HS-5 (cell line): ENCODE measurements at regions not wholly inside any gene's neighbourhood (a gene's known extent, or its start where the extent isn't known, plus 50 kb on each side); places are given as distances from the start of the nearest gene placed in this dataset.

Experiments used
- DNase-seq: peaks from one replicate; pipeline ENCODE4 v3.0.0-alpha.2; 2012; ENCODE audit warnings: low read depth

DNA sequence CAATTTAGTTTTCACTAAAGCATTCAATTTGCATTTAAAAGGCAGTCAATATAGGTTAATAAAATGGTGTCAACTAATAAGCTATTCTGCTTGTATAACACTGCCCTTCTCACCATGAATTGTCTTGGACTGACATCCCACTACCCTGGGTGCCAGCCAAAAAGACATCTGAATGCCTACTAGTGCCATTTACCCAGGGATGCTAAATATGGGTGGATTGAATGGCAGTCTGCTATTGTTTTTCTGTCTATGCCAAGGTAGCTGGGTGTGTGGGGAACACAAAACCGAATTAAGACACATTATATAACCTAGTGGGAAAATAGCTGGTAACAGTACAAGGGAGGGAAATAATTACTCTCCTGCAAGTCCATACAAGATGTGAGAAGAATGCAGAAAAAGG, 240.0 kb upstream of the CFAP20DC start:
- DNase-seq, result no peak

DNA sequence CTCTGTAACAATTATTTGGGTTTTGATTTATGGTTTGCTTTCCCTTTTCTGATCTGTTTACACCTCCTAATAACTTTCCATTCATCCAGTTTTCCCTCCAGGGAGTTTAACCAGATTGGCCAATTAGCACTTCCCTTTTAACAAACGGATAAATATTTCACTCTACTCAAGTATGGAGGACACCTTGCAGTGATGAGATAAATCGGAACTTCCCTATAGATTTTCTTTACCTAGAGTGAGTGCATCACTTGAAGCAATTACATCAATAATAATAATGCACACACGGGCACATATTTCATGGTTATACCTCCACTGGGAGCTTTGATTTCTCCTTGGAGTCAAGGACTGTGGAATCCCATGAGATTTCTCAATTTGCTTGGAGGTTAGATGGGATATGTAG, 239.1 kb upstream of the CFAP20DC start:
- DNase-seq, result no peak

DNA sequence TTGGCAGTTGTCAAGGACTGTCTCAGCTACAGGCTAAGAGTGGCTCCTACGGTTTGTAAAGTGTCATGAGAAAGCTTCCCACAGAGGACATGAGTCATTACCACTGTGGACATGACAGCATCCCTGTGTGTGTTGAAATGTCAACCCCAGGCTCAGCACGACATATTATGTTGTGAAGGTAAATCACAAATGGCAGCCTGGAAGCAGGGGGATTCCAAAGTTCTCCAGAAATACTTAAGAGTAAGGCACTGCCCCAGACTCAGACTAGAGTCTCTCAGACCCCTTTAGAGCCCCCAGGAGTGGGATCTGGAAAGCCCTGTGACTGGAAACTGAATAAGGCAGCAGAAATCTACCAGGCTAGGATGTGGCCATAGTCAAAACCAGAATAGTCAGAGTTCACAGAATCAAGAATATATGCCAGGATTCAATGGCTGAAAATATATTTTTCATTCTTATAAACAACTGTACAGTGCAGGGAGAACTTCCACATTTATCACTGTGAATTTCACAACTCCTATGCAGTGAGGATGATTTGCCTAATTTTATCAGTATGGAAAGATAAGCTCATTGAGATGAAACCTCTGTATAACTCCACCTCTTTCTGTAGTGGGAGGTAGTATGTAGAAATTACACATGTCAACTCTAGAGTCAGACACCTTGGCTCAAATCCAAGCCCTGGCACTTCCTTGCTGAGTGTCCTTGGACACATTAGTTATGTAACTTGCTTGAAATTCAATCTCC, 237.1 kb upstream of the CFAP20DC start:
- DNase-seq, result no peak

DNA sequence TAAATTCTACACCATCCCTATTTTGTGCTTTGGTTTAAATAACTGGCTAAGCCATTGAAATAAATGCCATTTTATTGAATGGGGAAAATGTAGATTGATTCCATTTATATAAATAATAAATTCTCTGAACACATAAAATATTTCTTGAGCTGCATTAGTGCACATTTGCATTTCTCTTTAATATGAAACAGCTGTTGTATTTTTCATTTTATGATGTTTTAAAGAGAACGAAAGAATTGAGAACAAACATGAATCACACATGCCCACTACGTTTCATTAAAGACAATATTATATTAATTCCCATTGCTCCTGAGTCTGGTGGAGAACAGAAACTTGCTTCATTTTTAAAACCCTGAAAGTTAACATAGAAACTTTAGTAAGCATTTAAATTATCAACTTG, 235.7 kb upstream of the CFAP20DC start:
- DNase-seq, result no peak

DNA sequence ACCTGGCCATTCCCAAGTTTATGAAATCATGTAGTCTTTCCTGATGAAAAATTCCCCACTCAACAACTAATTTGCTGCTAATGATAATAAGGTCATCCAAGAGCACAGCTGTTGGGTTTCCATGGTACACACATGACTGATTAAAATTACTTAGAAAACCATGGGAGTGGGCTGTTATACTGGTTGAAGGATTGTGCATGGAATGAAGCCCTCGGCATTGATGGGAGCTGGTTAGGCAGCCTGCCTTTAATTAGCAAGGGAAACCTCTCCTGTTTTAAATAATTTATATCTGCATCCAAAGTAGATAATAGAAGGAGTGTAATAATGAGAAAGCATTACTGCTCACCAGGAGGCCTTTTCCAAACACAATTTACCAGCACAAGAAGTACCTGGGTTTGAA, 235.1 kb upstream of the CFAP20DC start:
- DNase-seq, result no peak

DNA sequence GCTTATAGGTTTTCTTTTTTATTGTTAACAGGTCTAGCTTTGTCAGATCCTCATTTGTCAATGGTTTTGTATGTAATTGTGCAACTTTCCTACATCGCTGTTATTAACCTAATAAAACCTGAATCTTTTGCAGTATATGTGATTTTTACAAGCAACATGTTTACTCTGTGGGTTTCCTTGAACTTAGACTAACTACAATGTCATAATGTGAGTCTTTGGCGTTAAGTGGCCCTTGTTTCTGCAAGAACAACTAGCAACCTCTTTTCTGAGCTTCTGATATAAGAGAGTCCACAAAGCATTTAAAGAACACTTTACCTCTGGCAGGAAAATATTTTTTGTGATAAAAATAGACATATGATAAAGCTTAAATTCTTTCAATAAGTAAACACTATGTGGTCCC, 230.3 kb upstream of the CFAP20DC start:
- DNase-seq, result no peak

DNA sequence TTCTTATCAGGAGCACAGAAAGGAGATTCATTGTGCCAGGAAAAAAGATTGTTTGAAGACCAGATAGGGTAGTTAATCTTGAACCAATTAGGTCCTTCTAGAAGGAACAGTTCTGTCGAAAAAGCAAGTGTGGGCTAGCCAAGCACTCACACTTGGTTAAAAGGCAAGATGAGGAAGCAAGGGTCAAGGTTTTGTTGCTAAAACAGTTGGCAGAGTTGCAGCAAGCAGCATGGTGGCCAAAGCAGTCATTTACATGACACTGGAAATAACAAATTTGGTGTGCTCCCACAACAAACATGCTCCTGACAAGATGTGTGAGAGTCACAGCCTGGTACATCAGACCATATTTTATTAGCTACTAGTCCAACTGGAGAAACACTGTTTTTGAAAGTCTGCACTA, 228.0 kb upstream of the CFAP20DC start:
- no peak for DNase-seq

DNA sequence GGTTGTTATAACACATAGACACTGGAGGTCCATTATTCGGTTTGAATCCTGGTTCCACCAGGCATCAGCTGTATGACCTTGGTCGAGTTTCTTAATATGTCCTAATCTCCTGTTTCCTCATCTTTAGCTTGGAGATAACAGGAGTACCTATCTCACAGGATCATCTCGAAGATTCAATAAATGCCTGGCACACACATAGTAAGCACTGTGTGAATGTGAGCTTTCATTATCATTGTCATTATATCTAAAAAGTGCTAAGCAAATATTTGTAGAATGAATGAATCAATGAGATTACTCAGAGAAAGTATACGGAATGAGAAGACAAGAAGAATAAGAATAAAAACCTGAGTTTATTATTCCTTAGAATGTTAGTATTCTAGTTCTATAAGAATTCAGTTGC, 227.4 kb upstream of the CFAP20DC start:
- DNase-seq, result no peak

DNA sequence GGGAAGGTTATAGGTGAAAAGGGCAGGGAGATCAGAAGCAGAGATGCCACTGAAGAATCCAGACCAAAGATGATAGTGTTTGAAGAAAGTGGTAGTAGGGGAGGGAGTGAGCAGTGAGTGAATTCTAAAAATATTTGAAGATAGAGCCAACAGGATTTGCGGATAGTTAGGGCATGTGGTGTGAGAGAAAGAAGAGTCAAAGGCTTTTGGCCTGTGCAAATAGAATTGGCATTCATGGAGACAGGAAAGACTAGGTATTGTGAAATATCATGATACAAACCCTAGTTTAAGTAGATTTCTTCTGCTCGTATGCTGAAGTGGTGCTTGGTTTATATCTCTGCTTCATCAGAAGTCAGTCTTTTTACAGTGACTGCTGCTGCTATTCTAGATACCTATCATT, 224.2 kb upstream of the CFAP20DC start:
- DNase-seq, result no peak

DNA sequence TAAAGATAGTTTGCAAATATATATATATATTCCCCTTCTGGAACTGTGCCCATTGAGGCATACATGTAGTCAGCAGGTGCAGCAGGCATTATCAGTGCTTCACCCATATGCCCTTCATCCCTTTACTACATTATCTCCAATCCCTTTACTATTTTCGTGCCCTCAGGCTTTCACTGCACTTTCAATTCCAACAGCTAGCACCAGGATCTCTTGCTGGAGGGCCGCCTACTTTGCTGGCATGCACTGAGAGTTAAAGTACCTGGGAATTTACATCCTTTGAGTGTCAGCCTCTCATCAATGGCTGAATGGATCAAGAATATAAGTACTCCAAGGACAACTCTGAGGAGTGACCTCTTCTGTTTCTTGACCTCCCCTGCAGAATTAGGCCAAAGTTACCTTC, 222.1 kb upstream of the CFAP20DC start:
- DNase-seq, result no peak

DNA sequence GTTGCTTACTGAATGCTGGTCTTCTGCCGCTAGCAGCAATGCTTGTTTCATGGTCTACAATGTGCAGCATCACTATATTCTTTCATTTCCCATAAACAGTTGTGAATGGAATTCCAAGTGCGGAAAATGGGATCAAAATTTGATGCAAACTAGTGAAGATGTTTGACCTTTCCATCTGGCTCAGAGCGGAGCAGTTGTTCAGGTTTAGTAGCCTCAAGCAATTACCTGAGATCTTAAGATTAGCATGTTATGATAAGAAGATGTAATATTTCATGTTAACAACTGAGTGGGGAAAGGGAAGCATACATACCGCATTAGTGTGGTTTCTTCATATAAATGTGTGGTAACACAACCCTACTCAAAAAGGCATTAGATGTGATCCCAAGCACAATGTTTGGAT, 221.1 kb upstream of the CFAP20DC start:
- no peak for DNase-seq

DNA sequence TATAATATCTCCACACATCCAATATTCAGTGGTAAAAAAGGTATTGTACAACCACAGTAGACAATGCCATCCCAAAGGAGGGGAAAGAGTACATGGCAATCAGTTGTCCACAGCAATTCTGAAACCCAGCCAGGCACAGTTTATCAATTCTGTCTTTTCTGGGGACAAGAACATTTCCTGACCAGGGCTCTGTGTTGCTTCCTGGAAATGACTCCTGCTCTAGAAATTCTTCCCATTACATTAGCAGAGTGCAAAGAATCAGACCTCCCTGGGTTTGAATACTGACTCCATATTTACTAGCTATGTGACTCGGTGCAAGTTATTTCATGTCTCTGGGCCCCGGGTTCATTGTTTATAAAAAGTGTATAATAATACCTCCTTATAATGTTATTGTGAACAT, 220.4 kb upstream of the CFAP20DC start:
- DNase-seq, result no peak

DNA sequence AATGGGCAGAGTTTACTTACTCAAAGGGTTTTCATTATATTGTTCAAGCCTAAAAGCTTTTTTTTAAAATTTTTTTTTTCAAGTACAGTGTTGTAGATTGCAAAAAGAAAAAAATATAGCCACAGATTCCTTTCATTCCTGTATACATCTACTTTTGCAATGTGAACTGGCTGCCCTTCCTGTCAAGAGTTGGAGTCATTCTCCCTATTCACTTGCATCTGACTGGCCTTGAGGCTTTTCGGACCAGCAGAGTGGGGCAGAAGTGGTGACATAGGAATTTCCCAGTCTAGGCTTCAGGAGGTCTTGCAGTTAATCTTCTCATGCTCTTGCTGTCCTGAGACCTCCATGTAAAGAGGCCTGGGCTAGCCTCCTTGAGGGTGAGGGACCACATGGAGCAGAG, 218.3 kb upstream of the CFAP20DC start:
- DNase-seq, result no peak

DNA sequence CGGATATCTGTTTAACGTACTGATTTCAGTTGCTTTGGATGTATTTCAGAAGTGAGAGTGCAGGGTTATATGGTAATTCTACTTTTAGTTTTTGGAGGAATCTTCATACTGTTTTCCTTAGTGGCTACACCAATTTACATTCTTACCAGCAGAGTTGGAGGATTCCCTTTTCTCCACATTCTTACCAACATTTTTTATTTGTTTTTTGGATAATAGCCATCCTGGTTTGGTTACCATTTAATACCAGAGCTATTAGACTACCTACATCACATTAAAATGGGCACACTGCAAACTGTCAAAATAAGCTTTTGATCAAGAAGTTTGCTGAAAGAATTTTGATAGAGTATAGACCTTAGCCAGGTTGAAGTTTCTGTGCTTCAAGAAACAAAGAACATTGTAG, 217.2 kb upstream of the CFAP20DC start:
- no peak for DNase-seq

DNA sequence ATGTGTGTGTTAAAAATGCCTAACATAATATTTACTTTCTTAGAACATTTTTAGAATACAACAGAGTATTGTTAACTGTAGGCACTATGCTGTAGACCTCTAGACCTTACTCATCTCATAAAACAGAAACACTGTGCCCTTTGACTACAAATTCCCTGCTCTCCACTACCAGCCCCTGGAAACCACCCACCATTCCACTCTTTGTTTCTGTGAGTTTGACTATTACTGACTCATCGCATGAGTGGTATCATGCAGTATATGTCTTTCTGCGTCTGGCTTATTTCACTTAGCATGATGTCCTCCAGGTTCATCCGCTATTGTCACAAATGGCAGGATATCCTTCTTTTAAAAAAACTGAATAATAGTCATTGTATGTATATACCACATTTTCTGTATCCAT, 216.7 kb upstream of the CFAP20DC start:
- DNase-seq, result no peak

DNA sequence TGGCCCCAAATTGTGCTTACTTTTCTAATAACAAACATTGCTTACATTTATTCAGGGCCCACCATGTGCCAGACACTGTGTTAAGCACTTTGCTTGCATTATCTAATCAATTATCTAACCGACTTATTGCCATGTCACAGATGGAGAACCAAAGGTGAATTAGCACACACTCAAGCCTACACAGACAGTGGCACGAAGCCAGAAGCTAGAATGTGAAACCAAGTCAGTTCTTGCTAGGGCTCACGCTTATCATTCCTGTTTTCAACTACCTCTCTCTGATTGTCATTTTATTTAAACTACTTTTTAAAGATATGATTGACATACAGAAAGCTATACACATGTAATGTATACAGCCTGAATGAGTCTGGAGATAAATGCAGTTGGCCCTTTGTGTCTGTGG, 215.7 kb upstream of the CFAP20DC start:
- no peak for DNase-seq

DNA sequence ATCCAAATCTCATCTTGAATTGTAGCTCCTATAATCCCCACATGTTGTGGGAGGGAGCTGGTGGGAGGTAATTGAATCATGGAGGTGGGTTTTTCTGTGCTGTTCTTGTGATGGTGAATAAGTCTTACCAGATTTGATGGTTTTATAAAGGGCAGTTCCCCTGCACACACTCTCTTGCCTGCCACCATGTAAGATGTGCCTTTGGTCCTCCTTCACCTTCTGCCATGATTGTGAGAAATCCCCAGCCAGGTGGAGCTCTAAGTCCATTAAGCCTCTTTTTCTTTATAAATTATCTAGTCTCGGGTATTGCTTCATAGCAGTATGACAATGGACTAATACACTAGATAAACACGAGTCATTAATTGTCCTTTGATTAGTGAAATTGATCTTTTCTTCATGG, 214.5 kb upstream of the CFAP20DC start:
- DNase-seq, result no peak

DNA sequence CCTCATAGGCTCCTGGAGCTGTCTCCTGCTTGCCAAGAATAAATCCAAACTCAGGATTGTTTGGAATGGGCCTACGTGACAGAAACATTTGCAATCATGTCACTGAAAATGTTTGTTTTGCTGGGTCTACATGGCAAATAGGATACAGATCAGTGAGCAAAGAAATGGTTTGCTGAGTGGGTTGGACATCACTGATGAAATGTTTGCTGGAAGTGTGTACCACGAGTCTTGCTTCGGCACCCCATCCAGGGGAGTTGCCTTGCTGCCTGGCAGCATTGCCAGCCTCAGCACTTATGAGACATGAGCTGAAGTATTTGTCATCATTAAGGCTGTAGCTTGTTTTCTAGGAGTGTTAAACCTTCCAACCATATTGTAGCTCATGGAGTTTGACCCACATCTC, 213.3 kb upstream of the CFAP20DC start:
- no peak for DNase-seq

DNA sequence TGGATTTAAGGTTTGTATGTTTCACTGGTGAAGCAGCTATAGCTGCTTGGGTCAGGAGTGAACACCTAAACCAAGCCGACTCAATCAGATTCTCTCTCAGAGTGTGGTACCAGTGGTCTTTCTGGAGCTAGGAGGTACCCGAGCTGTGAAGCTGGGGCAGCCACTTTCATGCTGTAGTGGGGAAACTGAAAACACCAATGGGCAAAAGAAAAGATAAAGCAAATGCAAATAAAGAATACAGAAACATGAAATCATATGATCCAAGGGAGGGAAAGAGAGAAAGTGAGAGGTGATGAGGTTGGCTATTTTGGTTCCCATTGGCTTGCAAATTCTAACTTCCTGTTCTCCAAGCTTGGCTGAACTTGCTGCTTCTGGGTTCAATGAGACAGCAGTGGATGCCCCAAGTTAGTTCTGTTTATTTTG, 212.3 kb upstream of the CFAP20DC start:
- no peak for DNase-seq

DNA sequence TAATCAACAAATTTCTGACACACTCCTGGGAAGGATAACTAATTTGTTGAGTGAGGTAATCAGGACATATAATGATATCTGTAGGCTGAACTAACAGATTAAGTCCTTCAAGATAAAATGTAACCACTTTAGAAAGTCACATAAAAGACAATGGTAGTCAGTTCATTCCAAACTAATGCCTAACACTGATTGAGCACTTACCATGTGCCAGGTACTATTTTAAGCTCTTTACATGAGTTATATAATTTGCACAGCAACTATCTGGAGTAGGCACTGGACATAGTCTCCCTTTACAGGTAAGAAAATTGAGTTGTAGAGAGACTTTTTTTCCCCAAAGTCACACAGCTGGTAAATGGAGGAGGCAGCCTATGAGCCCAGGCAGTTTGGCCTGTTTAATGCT, 211.2 kb upstream of the CFAP20DC start:
- no peak for DNase-seq

DNA sequence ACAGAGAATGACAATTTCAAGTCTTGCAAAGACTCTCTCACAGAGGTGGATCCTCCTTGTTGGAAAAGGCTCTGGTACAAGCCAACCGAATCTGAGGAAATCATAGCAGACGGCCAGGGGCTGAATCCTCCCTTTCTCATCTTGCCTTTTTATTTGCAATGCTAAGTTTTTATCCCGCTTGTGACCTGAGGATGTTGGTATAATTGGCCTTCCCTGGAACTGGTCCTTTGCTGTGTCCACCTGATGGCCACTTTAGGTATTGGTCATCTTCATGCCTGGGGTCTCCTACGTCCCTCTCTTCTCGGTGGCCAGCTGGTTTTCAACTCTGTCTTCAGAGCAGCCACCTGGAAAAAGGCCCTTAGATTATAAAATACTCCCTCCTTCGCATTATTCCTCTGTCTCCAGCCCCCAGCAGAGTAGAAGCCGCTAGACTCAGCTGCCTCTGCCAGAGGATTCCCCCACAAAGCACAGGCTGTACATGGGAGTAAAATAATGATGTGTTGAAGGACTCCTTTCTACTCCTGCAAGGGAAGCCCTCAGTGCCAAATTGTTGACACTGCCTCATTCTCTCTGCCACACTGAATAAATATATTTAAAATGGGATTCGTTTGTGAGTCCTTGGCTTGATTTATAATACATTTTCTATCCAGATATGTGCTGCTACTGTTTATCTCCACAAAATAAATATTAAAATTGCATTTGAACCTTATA, 208.9 kb upstream of the CFAP20DC start:
- DNase-seq, result no peak

DNA sequence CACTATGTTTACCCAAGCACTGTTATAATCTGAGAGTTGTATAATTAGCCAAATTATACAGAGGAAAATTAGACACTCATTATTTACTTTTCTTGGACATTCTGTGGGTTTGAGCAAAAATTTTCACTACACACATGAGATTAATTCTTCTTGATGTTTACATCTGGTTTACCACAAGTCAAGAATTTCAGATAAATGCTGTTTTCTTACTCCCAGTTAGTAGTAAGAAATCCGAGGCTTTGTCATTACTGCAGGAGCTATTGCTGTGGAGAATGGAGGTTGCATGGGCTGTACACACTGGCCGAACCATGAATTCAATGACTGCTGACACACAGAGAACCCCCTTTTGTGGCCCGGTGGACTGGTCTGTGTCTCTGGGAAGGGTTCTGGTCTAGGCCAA, 207.7 kb upstream of the CFAP20DC start:
- DNase-seq, result no peak

DNA sequence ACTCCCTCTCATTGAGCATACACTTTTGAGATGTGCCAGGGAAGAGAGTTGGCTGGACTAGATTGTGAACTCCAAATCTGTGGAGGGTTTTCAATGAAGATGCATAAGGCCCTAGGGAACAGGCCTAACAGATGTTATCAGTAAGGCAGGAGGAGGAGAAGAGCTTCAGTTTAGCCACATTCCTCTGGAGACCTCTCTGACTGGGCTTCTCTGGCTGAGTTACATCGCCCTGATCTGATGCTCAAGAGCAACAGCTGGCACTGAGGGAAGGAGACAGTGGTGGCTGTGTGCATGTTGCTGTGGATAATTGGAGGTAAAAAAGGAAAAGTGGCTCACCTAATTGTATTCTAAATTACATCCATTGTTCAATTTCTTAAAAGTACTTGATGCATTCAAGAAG, 206.4 kb upstream of the CFAP20DC start:
- DNase-seq, result no peak

DNA sequence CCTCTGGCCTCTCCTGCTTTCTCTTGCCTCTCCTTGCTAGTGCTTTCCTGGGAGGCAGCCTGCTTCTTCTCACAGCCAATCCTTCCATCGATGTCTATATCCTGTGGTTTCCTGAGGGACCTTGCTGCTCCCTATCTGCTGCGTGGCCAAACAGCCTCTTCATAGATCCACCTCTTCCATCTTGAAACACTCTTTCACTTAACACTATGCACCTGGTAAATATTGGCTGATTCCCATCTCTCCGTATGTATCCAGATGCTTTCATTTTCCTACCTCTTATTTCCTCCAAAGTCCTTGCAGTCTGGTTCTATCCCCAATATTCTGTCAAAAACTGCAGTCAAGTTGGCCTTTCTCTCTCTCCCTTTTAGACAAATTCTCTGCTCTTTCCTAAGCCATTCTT, 205.2 kb upstream of the CFAP20DC start:
- no peak for DNase-seq
